ENCODE measurements at regions not wholly inside any gene's neighbourhood (a gene's known extent, or its start where the extent isn't known, plus 50 kb on each side); places are given as distances from the start of the nearest gene placed in this dataset.
"Not testable (repeated sequence)": the region's sequence is repeated elsewhere in the genome, so short reads cannot be mapped to it uniquely, and the experiment has no call there.

DNA sequence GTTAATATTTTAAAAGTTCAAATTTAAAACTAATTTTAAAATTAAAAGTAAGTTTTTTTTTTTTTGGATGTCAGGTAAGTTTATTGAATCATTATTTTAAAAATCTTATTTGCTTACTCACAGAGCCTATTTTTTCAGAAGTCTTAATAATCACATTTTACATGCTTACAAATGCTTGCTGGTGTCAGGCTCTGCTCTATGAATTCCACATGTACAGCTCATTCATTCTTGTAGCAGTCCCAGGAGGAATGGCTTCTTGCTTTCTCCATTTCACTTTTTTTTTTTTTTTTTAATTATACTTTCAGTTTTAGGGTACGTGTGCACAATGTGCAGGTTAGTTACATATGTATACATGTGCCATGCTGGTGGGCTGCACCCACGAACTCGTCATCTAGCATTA lies 368.1 kb downstream of the HS3ST1 start:
- intact Hi-C loops (cut with micrococcal nuclease) = not testable (repeated sequence)

DNA sequence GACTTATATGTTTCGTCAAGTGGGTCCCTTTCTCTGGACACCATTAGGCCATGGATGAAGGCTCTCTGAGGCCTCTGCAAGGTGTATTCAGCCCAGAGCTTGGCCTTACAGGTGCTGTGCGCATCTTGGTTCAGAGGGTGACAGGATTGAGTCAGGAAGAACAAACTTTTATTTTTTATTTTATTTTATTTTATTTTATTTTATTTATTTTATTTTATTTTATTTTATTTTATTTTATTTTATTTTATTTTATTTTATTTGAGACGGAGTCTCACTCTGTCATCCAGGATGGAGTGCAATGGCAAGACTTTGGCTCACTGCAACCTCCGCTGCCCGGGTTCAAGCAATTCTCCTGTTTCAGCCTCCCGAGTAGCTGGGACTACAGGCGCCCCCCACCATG lies 370.4 kb upstream of the CLNK start:
- H3K36me3 ChIP-seq (ENCODE audit: control insufficient read depth in 1 of 2, insufficient read depth in 2 of 2, low read length in 2 of 2); H3K4me2 ChIP-seq (ENCODE audit: low read length); RAD21 ChIA-PET (ENCODE audit: low non-redundant PET in 1 of 2, low total read pairs in 2 of 2, uncharacterized antibody in 2 of 2, unreplicated experiment in 2 of 2); H3K4me3 ChIP-seq (replicated peaks in 1 of 2; ENCODE audit: low read depth in 1 of 2, low read length in 2 of 2); H3K79me2 ChIP-seq (ENCODE audit: insufficient read depth, low read length); H2AFZ ChIP-seq (ENCODE audit: low read depth, low read length, poor library complexity, severe bottlenecking); H3K9ac ChIP-seq (ENCODE audit: low read length); BruUV-seq (replicated peaks); H3K27ac ChIP-seq (ENCODE audit: low read depth, low read length); H3K4me1 ChIP-seq (ENCODE audit: control insufficient read depth in 1 of 2, insufficient read depth in 2 of 2, low read length in 2 of 2); H3K27me3 ChIP-seq (ENCODE audit: insufficient read depth, low read length); H3K9me2 ChIP-seq (ENCODE audit: insufficient read depth); CTCF ChIA-PET; ATAC-seq; POLR2A ChIA-PET; H3K9me3 ChIP-seq (ENCODE audit: control insufficient read depth in 1 of 2, insufficient read depth in 1 of 2, low read depth in 1 of 2, low read length in 2 of 2); H4K20me1 ChIP-seq (ENCODE audit: insufficient read depth); intact Hi-C loops (cut with micrococcal nuclease); DNase-seq (ENCODE audit: low read depth, low spot score): not testable (repeated sequence)

More for the DNA sequence above, 368.1 kb downstream of the HS3ST1 start:
- RAD21 ChIA-PET (ENCODE audit: low non-redundant PET in 1 of 2, low total read pairs in 2 of 2, uncharacterized antibody in 2 of 2, unreplicated experiment in 2 of 2); H4K20me1 ChIP-seq (ENCODE audit: insufficient read depth); H3K4me2 ChIP-seq (ENCODE audit: low read length); H3K9me3 ChIP-seq (ENCODE audit: control insufficient read depth in 1 of 2, insufficient read depth in 1 of 2, low read depth in 1 of 2, low read length in 2 of 2); ATAC-seq; H3K36me3 ChIP-seq (ENCODE audit: control insufficient read depth in 1 of 2, insufficient read depth in 2 of 2, low read length in 2 of 2); H3K9ac ChIP-seq (ENCODE audit: low read length); H3K9me2 ChIP-seq (ENCODE audit: insufficient read depth); H3K4me1 ChIP-seq (ENCODE audit: control insufficient read depth in 1 of 2, insufficient read depth in 2 of 2, low read length in 2 of 2); BruUV-seq (replicated peaks); H2AFZ ChIP-seq (ENCODE audit: low read depth, low read length, poor library complexity, severe bottlenecking); DNase-seq (ENCODE audit: low read depth, low spot score); CTCF ChIA-PET; H3K4me3 ChIP-seq (replicated peaks in 1 of 2; ENCODE audit: low read depth in 1 of 2, low read length in 2 of 2); H3K27ac ChIP-seq (ENCODE audit: low read depth, low read length); H3K27me3 ChIP-seq (ENCODE audit: insufficient read depth, low read length); POLR2A ChIA-PET; H3K79me2 ChIP-seq (ENCODE audit: insufficient read depth, low read length): not testable (repeated sequence)

GRCh38 chr4:11053601-11054220 lies 369.1 kb upstream of the CLNK start:
- no peak for ATAC-seq

More at GRCh38 chr4:11053601-11054220, 369.1 kb upstream of the CLNK start:
- no peak overlapping the region for H3K9ac ChIP-seq (ENCODE audit: low read length)
- no peak for DNase-seq (ENCODE audit: low read depth, low spot score)
- no peaks in the 10 kb centered on the region for H3K27me3 ChIP-seq (ENCODE audit: insufficient read depth, low read length)
- intact Hi-C loops (cut with micrococcal nuclease) = no loop called here
- no peak overlapping the region for H3K27ac ChIP-seq (ENCODE audit: low read depth, low read length)
- BruUV-seq (replicated peaks) = no TSS peak
- H3K4me1 ChIP-seq (ENCODE audit: control insufficient read depth in 1 of 2, insufficient read depth in 2 of 2, low read length in 2 of 2) = no peaks in the 10 kb centered on the region
- H4K20me1 ChIP-seq (ENCODE audit: insufficient read depth) = no peaks in the 10 kb centered on the region
- H3K9me2 ChIP-seq (ENCODE audit: insufficient read depth) = no peaks in the 10 kb centered on the region
- no peaks in the 10 kb centered on the region for H3K79me2 ChIP-seq (ENCODE audit: insufficient read depth, low read length)
- H2AFZ ChIP-seq (ENCODE audit: low read depth, low read length, poor library complexity, severe bottlenecking) = no peak overlapping the region
- H3K9me3 ChIP-seq (ENCODE audit: control insufficient read depth in 1 of 2, insufficient read depth in 1 of 2, low read depth in 1 of 2, low read length in 2 of 2) = no peaks in the 10 kb centered on the region
- RAD21 ChIA-PET (ENCODE audit: low non-redundant PET in 1 of 2, low total read pairs in 2 of 2, uncharacterized antibody in 2 of 2, unreplicated experiment in 2 of 2) = no interaction called here
- H3K4me2 ChIP-seq (ENCODE audit: low read length) = no peak overlapping the region
- POLR2A ChIA-PET = no interaction called here
- TF ChIP-seq ZBTB33 (IDR thresholded peaks at IDR 0.05; ENCODE audit: extremely low read depth, insufficient replicate concordance, low read length) = no peak
- no peak for TF ChIP-seq YY1 (IDR thresholded peaks at IDR 0.05; ENCODE audit: extremely low read depth, insufficient replicate concordance, low read depth, low read length)
- no peak for TF ChIP-seq ZNF274 (IDR thresholded peaks at IDR 0.05; ENCODE audit: low read depth, low read length)
- no peak for TF ChIP-seq EZH2 (IDR thresholded peaks at IDR 0.05)
- TF ChIP-seq, protein P1, sequence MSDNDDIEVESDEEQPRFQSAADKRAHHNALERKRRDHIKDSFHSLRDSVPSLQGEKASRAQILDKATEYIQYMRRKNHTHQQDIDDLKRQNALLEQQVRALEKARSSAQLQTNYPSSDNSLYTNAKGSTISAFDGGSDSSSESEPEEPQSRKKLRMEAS (IDR thresholded peaks at IDR 0.05) = no peak
- no peak for TF ChIP-seq ELF1 (IDR thresholded peaks at IDR 0.05; ENCODE audit: borderline replicate concordance, low read depth)
- TF ChIP-seq, protein P2, sequence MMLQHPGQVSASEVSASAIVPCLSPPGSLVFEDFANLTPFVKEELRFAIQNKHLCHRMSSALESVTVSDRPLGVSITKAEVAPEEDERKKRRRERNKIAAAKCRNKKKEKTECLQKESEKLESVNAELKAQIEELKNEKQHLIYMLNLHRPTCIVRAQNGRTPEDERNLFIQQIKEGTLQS (IDR thresholded peaks at IDR 0.05) = no peak
- no peak for TF ChIP-seq SRF (IDR thresholded peaks at IDR 0.05; ENCODE audit: low read depth)
- CTCF ChIA-PET = interaction anchor here (0.8 kb wide), 1 partner anchor 17 kb away, joined by 3 read pairs; no protein-coding TSS in a partner anchor
- H3K4me3 ChIP-seq (replicated peaks in 1 of 2; ENCODE audit: low read depth in 1 of 2, low read length in 2 of 2) = no peak overlapping the region
- H3K36me3 ChIP-seq (ENCODE audit: control insufficient read depth in 1 of 2, insufficient read depth in 2 of 2, low read length in 2 of 2) = no peaks in the 10 kb centered on the region
